Keratinocyte (primary cell): ENCODE measurements at regions not wholly inside any gene's neighbourhood (a gene's known extent, or its start where the extent isn't known, plus 50 kb on each side); places are given as distances from the start of the nearest gene placed in this dataset.

Source experiments
- DNase-seq: peaks from one replicate; pipeline ENCODE4 v3.0.0-alpha.2; 2011; ENCODE audit warnings: low read depth, missing footprints, low spot score
- FAIRE-seq: peaks from 2 replicates; lab custom pipeline; 2011; peaks lifted over from hg19 to GRCh38; lab: Jason Lieb, UNC
- H2AFZ ChIP-seq: 2 replicates; pipeline ENCODE4 v1.6.0; 2012; ENCODE audit warnings: low read length, control low read depth, inconsistent platforms; ENCODE audit not compliant: control insufficient read depth
- H3K27ac ChIP-seq: 2 replicates; pipeline ENCODE4 v1.5.1; 2011; ENCODE audit warnings: low read length; ENCODE audit not compliant: control insufficient read depth, insufficient read depth
- H3K27me3 ChIP-seq: 3 replicates; pipeline ENCODE4 v1.6.0; 2011; ENCODE audit warnings: low read length; ENCODE audit not compliant: control insufficient read depth, insufficient read depth; ENCODE audit errors: extremely low read depth
- H3K36me3 ChIP-seq, 2 experiments: 2 replicates in 1 of 2; 3 replicates in 1 of 2; pipeline ENCODE4 v1.5.1; 2011; ENCODE audit warnings: low read length in 2 of 2, mild to moderate bottlenecking in 1 of 2; ENCODE audit not compliant: control insufficient read depth in 2 of 2, insufficient read depth in 2 of 2; ENCODE audit errors: extremely low read depth in 1 of 2
- H3K4me1 ChIP-seq: 3 replicates; pipeline ENCODE4 v1.5.1; 2011; ENCODE audit warnings: low read length; ENCODE audit not compliant: control insufficient read depth, insufficient read depth; ENCODE audit errors: extremely low read depth
- H3K4me2 ChIP-seq: 3 replicates; pipeline ENCODE4 v1.6.0; 2011; ENCODE audit warnings: low read depth, low read length; ENCODE audit not compliant: control insufficient read depth, insufficient read depth; ENCODE audit errors: extremely low read depth
- H3K4me3 ChIP-seq, 3 experiments: fragments of 200-600 bp in 1 of 3; sonication (generic) in 1 of 3; 2 replicates in 2 of 3; 3 replicates in 1 of 3; pipeline ENCODE4 v1.5.1; 2011 to 2016; ENCODE audit warnings: low read length in 3 of 3, mild to moderate bottlenecking in 3 of 3, control low read depth in 2 of 3, inconsistent platforms in 1 of 3, low read depth in 1 of 3, mixed read lengths in 1 of 3, mixed run types in 1 of 3, moderate library complexity in 1 of 3; ENCODE audit not compliant: control insufficient read depth in 2 of 3, insufficient read depth in 2 of 3; ENCODE audit errors: extremely low read depth in 1 of 3
- H3K79me2 ChIP-seq: 2 replicates; pipeline ENCODE4 v1.6.0; 2012; ENCODE audit warnings: low read length; ENCODE audit not compliant: control insufficient read depth, insufficient read depth
- H3K9ac ChIP-seq: 3 replicates; pipeline ENCODE4 v1.6.0; 2011; ENCODE audit warnings: low read length; ENCODE audit not compliant: control insufficient read depth, insufficient read depth; ENCODE audit errors: extremely low read depth
- H3K9me1 ChIP-seq: 3 replicates; pipeline ENCODE4 v1.6.0; 2011; ENCODE audit warnings: low read length; ENCODE audit not compliant: control insufficient read depth, insufficient read depth; ENCODE audit errors: extremely low read depth
- H3K9me3 ChIP-seq: 2 replicates; pipeline ENCODE4 v1.5.1; 2012; ENCODE audit warnings: low read depth, low read length; ENCODE audit not compliant: control insufficient read depth
- H4K20me1 ChIP-seq: 3 replicates; pipeline ENCODE4 v1.6.0; 2011; ENCODE audit warnings: low read length; ENCODE audit not compliant: control insufficient read depth, insufficient read depth; ENCODE audit errors: extremely low read depth
- EZH2 ChIP-seq: IDR thresholded peaks from one replicate; pipeline ENCODE4 v1.6.1; 2012; ENCODE audit warnings: inconsistent platforms, mild to moderate bottlenecking, low read length, moderate library complexity
- dilution Hi-C: fragments of 300-500 bp; cut with MboI; formaldehyde crosslinking; loops from one replicate; pipeline ENCODE4 v1.7.0; 2020; ENCODE audit warnings: low sequenced_read_pairs; ENCODE audit not compliant: extremely low pct_ligation_motif_present
- TF ChIP-seq, protein P1 (sequence below), 3 experiments: IDR thresholded peaks in 1 of 3; conservative IDR thresholded peaks in 1 of 3; optimal IDR thresholded peaks in 1 of 3; 2 replicates in 2 of 3; 3 replicates in 1 of 3; pipeline versions ENCODE3 to v1.5.1; 2011; ENCODE audit warnings: low read length in 3 of 3, mild to moderate bottlenecking in 3 of 3, moderate library complexity in 2 of 3, control low read depth in 1 of 3, inconsistent platforms in 1 of 3; ENCODE audit not compliant: insufficient read depth in 2 of 3; ENCODE audit errors: extremely low read depth in 1 of 3

DNA sequence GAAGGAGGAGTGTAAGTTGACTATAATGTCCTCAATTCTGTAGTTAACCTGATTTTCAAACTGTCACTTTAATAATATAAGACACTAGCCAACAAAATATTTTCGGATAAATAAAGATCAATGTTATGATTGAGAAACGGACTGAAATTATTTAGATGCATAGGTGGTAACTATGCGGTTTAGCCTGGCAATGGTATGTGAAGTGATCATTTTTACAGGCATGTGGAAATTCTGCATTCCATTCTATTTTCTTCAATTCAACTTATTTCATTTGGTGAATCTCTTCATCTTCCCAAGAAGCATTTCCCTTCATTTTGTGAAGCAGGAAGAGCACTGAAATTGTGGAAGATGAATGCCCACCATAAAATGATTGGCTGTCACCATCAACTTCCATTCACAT lies 1457.5 kb upstream of the CDH9 start:
- FAIRE-seq: no peak

DNA sequence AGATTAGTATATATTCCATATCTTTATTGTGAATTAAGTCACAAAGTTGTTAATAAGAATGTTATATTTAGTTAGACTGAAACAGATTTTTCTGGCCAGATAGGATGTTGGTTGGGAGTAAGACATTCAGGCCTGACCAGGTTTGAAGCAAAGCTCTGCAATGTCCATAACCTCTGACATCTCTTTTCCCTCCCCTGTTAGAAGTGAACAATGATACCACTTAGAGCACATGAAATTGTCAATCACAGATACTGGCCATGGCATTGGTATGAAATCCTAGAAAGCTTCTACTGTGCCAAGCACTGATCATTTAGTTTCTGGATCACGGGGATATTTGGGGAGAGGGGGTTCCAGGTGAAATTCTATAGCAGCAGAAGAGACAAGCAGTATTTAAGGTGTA lies 1455.1 kb upstream of the CDH9 start:
- Histone ChIP-seq H3K4me2 (no peak overlapping the region), H3K36me3 (no peaks in the 10 kb centered on the region), H3K79me2 (no peaks in the 10 kb centered on the region), H3K27ac (no peak overlapping the region), H3K27me3 (no peaks in the 10 kb centered on the region), H3K9ac (no peak overlapping the region), H2AFZ (no peak overlapping the region), H3K9me1 (no peaks in the 10 kb centered on the region), H3K4me1 (no peaks in the 10 kb centered on the region), H3K9me3 (no peaks in the 10 kb centered on the region), H3K4me3 (no peak overlapping the region), H4K20me1 (no peaks in the 10 kb centered on the region)
- DNase-seq: no peak
- TF ChIP-seq EZH2: no peak
- TF ChIP-seq, protein P1, sequence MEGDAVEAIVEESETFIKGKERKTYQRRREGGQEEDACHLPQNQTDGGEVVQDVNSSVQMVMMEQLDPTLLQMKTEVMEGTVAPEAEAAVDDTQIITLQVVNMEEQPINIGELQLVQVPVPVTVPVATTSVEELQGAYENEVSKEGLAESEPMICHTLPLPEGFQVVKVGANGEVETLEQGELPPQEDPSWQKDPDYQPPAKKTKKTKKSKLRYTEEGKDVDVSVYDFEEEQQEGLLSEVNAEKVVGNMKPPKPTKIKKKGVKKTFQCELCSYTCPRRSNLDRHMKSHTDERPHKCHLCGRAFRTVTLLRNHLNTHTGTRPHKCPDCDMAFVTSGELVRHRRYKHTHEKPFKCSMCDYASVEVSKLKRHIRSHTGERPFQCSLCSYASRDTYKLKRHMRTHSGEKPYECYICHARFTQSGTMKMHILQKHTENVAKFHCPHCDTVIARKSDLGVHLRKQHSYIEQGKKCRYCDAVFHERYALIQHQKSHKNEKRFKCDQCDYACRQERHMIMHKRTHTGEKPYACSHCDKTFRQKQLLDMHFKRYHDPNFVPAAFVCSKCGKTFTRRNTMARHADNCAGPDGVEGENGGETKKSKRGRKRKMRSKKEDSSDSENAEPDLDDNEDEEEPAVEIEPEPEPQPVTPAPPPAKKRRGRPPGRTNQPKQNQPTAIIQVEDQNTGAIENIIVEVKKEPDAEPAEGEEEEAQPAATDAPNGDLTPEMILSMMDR (optimal IDR thresholded peaks at IDR 0.05 in 1 of 3, IDR thresholded peaks at IDR 0.05 in 1 of 3, conservative IDR thresholded peaks at IDR 0.05 in 1 of 3; ENCODE audit: extremely low read depth in 1 of 3, insufficient read depth in 2 of 3, low read length in 3 of 3): no peak
- FAIRE-seq: no peak
- dilution Hi-C loops: no loop called here

More for the DNA sequence above, 1457.5 kb upstream of the CDH9 start:
- Histone ChIP-seq H3K4me2 (no peak overlapping the region), H3K9me3 (no peaks in the 10 kb centered on the region), H4K20me1 (no peaks in the 10 kb centered on the region), H3K9me1 (no peaks in the 10 kb centered on the region), H3K9ac (no peak overlapping the region), H3K79me2 (no peaks in the 10 kb centered on the region), H3K4me1 (no peaks in the 10 kb centered on the region), H3K36me3 (no peaks in the 10 kb centered on the region), H3K27me3 (no peaks in the 10 kb centered on the region), H3K27ac (no peak overlapping the region), H2AFZ (no peak overlapping the region), H3K4me3 (no peak overlapping the region)
- DNase-seq: no peak
- TF ChIP-seq EZH2: no peak
- TF ChIP-seq, protein P1 (optimal IDR thresholded peaks at IDR 0.05 in 1 of 3, IDR thresholded peaks at IDR 0.05 in 1 of 3, conservative IDR thresholded peaks at IDR 0.05 in 1 of 3; ENCODE audit: extremely low read depth in 1 of 3, insufficient read depth in 2 of 3, low read length in 3 of 3): no peak
- dilution Hi-C loops: no loop called here
